ENCODE measurements at regions not wholly inside any gene's neighbourhood (a gene's known extent, or its start where the extent isn't known, plus 50 kb on each side); places are given as distances from the start of the nearest gene placed in this dataset.

GRCh38 chr13:62846302-62846701, 1430.7 kb upstream of the PCDH20 start:
- TF ChIP-seq EP300 (IDR thresholded peaks at IDR 0.05; ENCODE audit: borderline replicate concordance), result no peak
- TF ChIP-seq YY1 (IDR thresholded peaks at IDR 0.05; ENCODE audit: low read depth), result no peak
- TF ChIP-seq TAF1 (IDR thresholded peaks at IDR 0.05; ENCODE audit: low read depth), result no peak
- no peak for TF ChIP-seq CEBPB (IDR thresholded peaks at IDR 0.05)
- no peak for TF ChIP-seq CREB1 (IDR thresholded peaks at IDR 0.05; ENCODE audit: low read depth)
- TF ChIP-seq FOXM1 (IDR thresholded peaks at IDR 0.05; ENCODE audit: borderline replicate concordance, low read depth), result no peak
